Testis (tissue), 2 donors: ENCODE measurements at regions not wholly inside any gene's neighbourhood (a gene's known extent, or its start where the extent isn't known, plus 50 kb on each side); places are given as distances from the start of the nearest gene placed in this dataset.

Source experiments
- POLR2A ChIP-seq: fragments of 450-650 bp; IDR thresholded peaks from one replicate; pipeline ENCODE4 v1.6.1; 2017; ENCODE audit warnings: antibody characterized with exemption, mild to moderate bottlenecking, moderate library complexity
- TF ChIP-seq, protein P1 (sequence below), 3 experiments: fragments of 450-650 bp in 2 of 3; fragments of 200-600 bp in 1 of 3; sonication (generic) in 1 of 3; IDR thresholded peaks; one replicate each; pipeline ENCODE4 v1.5.1; 2016 to 2019; ENCODE audit warnings: antibody characterized with exemption in 3 of 3, mild to moderate bottlenecking in 2 of 3, moderate library complexity in 1 of 3

DNA sequence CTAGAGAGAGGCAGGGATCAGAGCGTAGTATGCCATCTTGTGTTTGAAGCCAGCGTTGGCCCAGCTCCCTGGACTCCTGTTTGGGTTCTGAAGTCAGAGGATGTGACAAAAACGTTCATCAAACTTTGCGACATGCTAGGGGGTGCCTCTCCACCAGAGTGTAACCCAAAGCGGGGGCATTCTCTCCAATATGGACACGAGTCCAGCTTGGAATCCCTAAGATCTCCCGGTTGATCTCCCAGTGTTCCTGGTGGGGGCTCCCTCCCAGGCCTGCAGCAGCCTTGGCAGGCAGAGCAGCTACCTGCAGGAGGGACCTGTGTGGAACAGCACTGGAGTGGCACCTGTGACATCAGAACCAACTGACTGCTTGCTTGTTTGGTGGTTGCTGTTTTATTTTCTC is 218.8 kb upstream of the ECI2 start:
- TF ChIP-seq, protein P1, sequence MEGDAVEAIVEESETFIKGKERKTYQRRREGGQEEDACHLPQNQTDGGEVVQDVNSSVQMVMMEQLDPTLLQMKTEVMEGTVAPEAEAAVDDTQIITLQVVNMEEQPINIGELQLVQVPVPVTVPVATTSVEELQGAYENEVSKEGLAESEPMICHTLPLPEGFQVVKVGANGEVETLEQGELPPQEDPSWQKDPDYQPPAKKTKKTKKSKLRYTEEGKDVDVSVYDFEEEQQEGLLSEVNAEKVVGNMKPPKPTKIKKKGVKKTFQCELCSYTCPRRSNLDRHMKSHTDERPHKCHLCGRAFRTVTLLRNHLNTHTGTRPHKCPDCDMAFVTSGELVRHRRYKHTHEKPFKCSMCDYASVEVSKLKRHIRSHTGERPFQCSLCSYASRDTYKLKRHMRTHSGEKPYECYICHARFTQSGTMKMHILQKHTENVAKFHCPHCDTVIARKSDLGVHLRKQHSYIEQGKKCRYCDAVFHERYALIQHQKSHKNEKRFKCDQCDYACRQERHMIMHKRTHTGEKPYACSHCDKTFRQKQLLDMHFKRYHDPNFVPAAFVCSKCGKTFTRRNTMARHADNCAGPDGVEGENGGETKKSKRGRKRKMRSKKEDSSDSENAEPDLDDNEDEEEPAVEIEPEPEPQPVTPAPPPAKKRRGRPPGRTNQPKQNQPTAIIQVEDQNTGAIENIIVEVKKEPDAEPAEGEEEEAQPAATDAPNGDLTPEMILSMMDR (IDR thresholded peaks at IDR 0.05): no peak
- TF ChIP-seq POLR2A: no peak
